ENCODE measurements at regions not wholly inside any gene's neighbourhood (a gene's known extent, or its start where the extent isn't known, plus 50 kb on each side); places are given as distances from the start of the nearest gene placed in this dataset.

GRCh38 chr19:27684293-27684692 is 1528.7 kb downstream of the UQCRFS1 start:
- ATAC-seq = no peak
- no peak overlapping the region for H3K4me3 Mint-ChIP-seq
- TF ChIP-seq MXD4 (CRISPR knock-in tag; IDR thresholded peaks at IDR 0.05; ENCODE audit: borderline replicate concordance) (no peak), ATF1 (CRISPR knock-in tag; IDR thresholded peaks at IDR 0.05) (no peak), FOXJ3 (CRISPR knock-in tag; IDR thresholded peaks at IDR 0.05; ENCODE audit: borderline replicate concordance) (no peak), NR3C1 (CRISPR knock-in tag; conservative IDR thresholded peaks at IDR 0.05; ENCODE audit: low read depth) (no peak), SOX15 (CRISPR knock-in tag; IDR thresholded peaks at IDR 0.05) (no peak), ZNF532 (CRISPR knock-in tag; IDR thresholded peaks at IDR 0.05; ENCODE audit: borderline replicate concordance) (no peak), ZNF219 (CRISPR knock-in tag; IDR thresholded peaks at IDR 0.05; ENCODE audit: borderline replicate concordance) (no peak), OVOL2 (CRISPR knock-in tag; IDR thresholded peaks at IDR 0.05; ENCODE audit: borderline replicate concordance) (no peak), ELF4 (CRISPR knock-in tag; IDR thresholded peaks at IDR 0.05; ENCODE audit: low read depth) (no peak), FOXP1 (CRISPR knock-in tag; IDR thresholded peaks at IDR 0.05; ENCODE audit: borderline replicate concordance) (no peak), NFYB (CRISPR knock-in tag; conservative IDR thresholded peaks at IDR 0.05; ENCODE audit: low read depth) (no peak), ZBTB21 (CRISPR knock-in tag; IDR thresholded peaks at IDR 0.05; ENCODE audit: borderline replicate concordance) (no peak), NFATC4 (CRISPR knock-in tag; IDR thresholded peaks at IDR 0.05) (no peak), NR1H2 (CRISPR knock-in tag; IDR thresholded peaks at IDR 0.05) (no peak)
- TF ChIP-seq, protein P1, sequence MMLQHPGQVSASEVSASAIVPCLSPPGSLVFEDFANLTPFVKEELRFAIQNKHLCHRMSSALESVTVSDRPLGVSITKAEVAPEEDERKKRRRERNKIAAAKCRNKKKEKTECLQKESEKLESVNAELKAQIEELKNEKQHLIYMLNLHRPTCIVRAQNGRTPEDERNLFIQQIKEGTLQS (CRISPR knock-in tag; conservative IDR thresholded peaks at IDR 0.05) = no peak
- no peak for DNase-seq (ENCODE audit: low spot score)
- no peak overlapping the region for H3K27ac Mint-ChIP-seq
- peaks cover 66% of the 10 kb centered on the region for H3K9me3 Mint-ChIP-seq
- no peaks in the 10 kb centered on the region for H3K4me1 Mint-ChIP-seq
- POLR2A ChIA-PET = no interaction called here
- peaks cover 25% of the 10 kb centered on the region; the same call in 1 of the 2 replicates for H3K27me3 Mint-ChIP-seq (ENCODE audit: low read depth)
- CTCF ChIA-PET = no interaction called here
- H3K36me3 Mint-ChIP-seq = peaks cover 48% of the 10 kb centered on the region

- Mint-ChIP-seq H3K27me3 (ENCODE audit: low read depth) (peaks cover 30% of the 10 kb centered on the region; the same call in 1 of the 2 replicates), H3K36me3 (peaks cover 71% of the 10 kb centered on the region), H3K27ac (no peak overlapping the region), H3K4me3 (no peak overlapping the region), H3K9me3 (peaks cover 83% of the 10 kb centered on the region), H3K4me1 (no peaks in the 10 kb centered on the region)
- DNase-seq (ENCODE audit: low spot score) (no peak), ATAC-seq (no peak)
- POLR2A ChIA-PET = no interaction called here
- CTCF ChIA-PET = no interaction called here
- no peak for TF ChIP-seq RELA (CRISPR knock-in tag; IDR thresholded peaks at IDR 0.05; ENCODE audit: borderline replicate concordance)
- TF ChIP-seq TEAD4 (CRISPR knock-in tag; IDR thresholded peaks at IDR 0.05) = no peak
- TF ChIP-seq ZNF396 (CRISPR knock-in tag; IDR thresholded peaks at IDR 0.05; ENCODE audit: borderline replicate concordance) = no peak
- TF ChIP-seq, protein P2, sequence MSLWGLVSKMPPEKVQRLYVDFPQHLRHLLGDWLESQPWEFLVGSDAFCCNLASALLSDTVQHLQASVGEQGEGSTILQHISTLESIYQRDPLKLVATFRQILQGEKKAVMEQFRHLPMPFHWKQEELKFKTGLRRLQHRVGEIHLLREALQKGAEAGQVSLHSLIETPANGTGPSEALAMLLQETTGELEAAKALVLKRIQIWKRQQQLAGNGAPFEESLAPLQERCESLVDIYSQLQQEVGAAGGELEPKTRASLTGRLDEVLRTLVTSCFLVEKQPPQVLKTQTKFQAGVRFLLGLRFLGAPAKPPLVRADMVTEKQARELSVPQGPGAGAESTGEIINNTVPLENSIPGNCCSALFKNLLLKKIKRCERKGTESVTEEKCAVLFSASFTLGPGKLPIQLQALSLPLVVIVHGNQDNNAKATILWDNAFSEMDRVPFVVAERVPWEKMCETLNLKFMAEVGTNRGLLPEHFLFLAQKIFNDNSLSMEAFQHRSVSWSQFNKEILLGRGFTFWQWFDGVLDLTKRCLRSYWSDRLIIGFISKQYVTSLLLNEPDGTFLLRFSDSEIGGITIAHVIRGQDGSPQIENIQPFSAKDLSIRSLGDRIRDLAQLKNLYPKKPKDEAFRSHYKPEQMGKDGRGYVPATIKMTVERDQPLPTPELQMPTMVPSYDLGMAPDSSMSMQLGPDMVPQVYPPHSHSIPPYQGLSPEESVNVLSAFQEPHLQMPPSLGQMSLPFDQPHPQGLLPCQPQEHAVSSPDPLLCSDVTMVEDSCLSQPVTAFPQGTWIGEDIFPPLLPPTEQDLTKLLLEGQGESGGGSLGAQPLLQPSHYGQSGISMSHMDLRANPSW (CRISPR knock-in tag; conservative IDR thresholded peaks at IDR 0.05; ENCODE audit: low read depth) = no peak
- TF ChIP-seq TEAD1 (CRISPR knock-in tag; IDR thresholded peaks at IDR 0.05) = no peak
- TF ChIP-seq SMAD4 (CRISPR knock-in tag; IDR thresholded peaks at IDR 0.05) = no peak
- no peak for TF ChIP-seq ERG (CRISPR knock-in tag; IDR thresholded peaks at IDR 0.05)
- no peak for TF ChIP-seq MYBL2 (CRISPR knock-in tag; IDR thresholded peaks at IDR 0.05)
- no peak for TF ChIP-seq OVOL2 (CRISPR knock-in tag; IDR thresholded peaks at IDR 0.05; ENCODE audit: borderline replicate concordance)
- TF ChIP-seq E2F4 (CRISPR knock-in tag; IDR thresholded peaks at IDR 0.05; ENCODE audit: borderline replicate concordance, low read depth) = no peak
- TF ChIP-seq ZNF281 (CRISPR knock-in tag; IDR thresholded peaks at IDR 0.05) = no peak
Measured at GRCh38 chr19:27681972-27682371, 1531.0 kb downstream of the UQCRFS1 start.

Data from WTC11 (cell line).